ENCODE measurements at regions not wholly inside any gene's neighbourhood (a gene's known extent, or its start where the extent isn't known, plus 50 kb on each side); places are given as distances from the start of the nearest gene placed in this dataset.

GRCh38 chr20:12036142-12036541 lies 118.4 kb downstream of the BTBD3 start (continued):
- no peak for TF ChIP-seq GABPA (IDR thresholded peaks at IDR 0.05; ENCODE audit: borderline replicate concordance, insufficient read depth, low read length)

Measured in H1 (cell line).